ENCODE measurements at regions not wholly inside any gene's neighbourhood (a gene's known extent, or its start where the extent isn't known, plus 50 kb on each side); places are given as distances from the start of the nearest gene placed in this dataset.

DNA sequence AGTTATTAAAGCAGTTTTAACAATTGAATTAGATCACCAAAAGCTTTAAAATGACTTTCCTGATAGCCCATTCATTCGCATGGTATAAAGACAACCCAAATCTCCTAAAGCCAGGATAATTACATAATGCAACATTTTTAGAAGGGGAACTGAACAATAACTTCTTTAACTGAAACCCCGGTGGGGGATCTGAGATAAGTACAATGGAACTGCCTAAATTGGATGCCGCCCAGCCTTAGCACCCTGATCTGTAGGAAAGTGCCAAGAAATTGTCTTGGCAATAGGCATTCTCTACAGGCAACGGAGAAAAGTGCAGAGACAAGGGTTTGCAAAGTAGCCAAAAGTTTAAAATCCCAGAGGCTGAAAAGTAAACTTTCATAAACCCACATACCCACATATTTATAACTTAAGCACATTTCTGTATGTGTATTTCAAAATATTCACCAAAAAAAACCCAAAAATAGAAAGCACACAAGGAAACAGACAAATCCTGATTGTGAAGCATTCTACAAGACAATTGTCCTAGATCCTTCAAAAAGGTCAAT lies 98.8 kb upstream of the BEND6 start:
- TF ChIP-seq, protein P1, sequence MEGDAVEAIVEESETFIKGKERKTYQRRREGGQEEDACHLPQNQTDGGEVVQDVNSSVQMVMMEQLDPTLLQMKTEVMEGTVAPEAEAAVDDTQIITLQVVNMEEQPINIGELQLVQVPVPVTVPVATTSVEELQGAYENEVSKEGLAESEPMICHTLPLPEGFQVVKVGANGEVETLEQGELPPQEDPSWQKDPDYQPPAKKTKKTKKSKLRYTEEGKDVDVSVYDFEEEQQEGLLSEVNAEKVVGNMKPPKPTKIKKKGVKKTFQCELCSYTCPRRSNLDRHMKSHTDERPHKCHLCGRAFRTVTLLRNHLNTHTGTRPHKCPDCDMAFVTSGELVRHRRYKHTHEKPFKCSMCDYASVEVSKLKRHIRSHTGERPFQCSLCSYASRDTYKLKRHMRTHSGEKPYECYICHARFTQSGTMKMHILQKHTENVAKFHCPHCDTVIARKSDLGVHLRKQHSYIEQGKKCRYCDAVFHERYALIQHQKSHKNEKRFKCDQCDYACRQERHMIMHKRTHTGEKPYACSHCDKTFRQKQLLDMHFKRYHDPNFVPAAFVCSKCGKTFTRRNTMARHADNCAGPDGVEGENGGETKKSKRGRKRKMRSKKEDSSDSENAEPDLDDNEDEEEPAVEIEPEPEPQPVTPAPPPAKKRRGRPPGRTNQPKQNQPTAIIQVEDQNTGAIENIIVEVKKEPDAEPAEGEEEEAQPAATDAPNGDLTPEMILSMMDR (conservative IDR thresholded peaks at IDR 0.05 in 1 of 2, IDR thresholded peaks at IDR 0.05 in 1 of 2; ENCODE audit: extremely low read depth in 1 of 2, insufficient read depth in 1 of 2, low read depth in 1 of 2, low read length in 2 of 2) = no peak
- TF ChIP-seq EZH2 (IDR thresholded peaks at IDR 0.05; ENCODE audit: borderline replicate concordance, low read length) = no peak
